ENCODE measurements at regions not wholly inside any gene's neighbourhood (a gene's known extent, or its start where the extent isn't known, plus 50 kb on each side); places are given as distances from the start of the nearest gene placed in this dataset.

- Histone ChIP-seq H3K27me3 (ENCODE audit: control insufficient read depth in 1 of 2, insufficient read depth in 2 of 2, low read length in 2 of 2) (no peaks in the 10 kb centered on the region), H3K4me1 (ENCODE audit: insufficient read depth, low read length) (no peaks in the 10 kb centered on the region), H3K36me3 (ENCODE audit: insufficient read depth, low read length) (no peaks in the 10 kb centered on the region), H3K27ac (ENCODE audit: low read depth, low read length) (no peak overlapping the region), H3K9ac (ENCODE audit: low read length) (no peak overlapping the region), H3K9me3 (ENCODE audit: low read length) (no peaks in the 10 kb centered on the region), H3K4me3 (ENCODE audit: low read depth in 1 of 2, low read length in 2 of 2) (no peak overlapping the region)
Measured at GRCh38 chr1:222096476-222096772, 354.5 kb upstream of the DUSP10 start.

- no peak overlapping the region for H3K27ac ChIP-seq (ENCODE audit: low read depth, low read length)
- H3K4me3 ChIP-seq (ENCODE audit: low read depth in 1 of 2, low read length in 2 of 2): no peak overlapping the region
- no peaks in the 10 kb centered on the region for H3K9me3 ChIP-seq (ENCODE audit: low read length)
- no peak overlapping the region for H3K9ac ChIP-seq (ENCODE audit: low read length)
- no peaks in the 10 kb centered on the region for H3K4me1 ChIP-seq (ENCODE audit: insufficient read depth, low read length)
- H3K27me3 ChIP-seq (ENCODE audit: control insufficient read depth in 1 of 2, insufficient read depth in 2 of 2, low read length in 2 of 2): no peaks in the 10 kb centered on the region
- H3K36me3 ChIP-seq (ENCODE audit: insufficient read depth, low read length): no peaks in the 10 kb centered on the region
Measured at GRCh38 chr1:222095606-222096475, 354.0 kb upstream of the DUSP10 start.

- peaks cover 15% of the 10 kb centered on the region for H3K4me1 ChIP-seq (ENCODE audit: insufficient read depth, low read length)
- no peaks in the 10 kb centered on the region for H3K36me3 ChIP-seq (ENCODE audit: insufficient read depth, low read length)
- H3K9me3 ChIP-seq (ENCODE audit: low read length): no peaks in the 10 kb centered on the region
Measured at GRCh38 chr1:222093518-222093917, 351.6 kb upstream of the DUSP10 start.

GRCh38 chr1:222090103-222090502, 348.2 kb upstream of the DUSP10 start:
- H3K36me3 ChIP-seq (ENCODE audit: insufficient read depth, low read length): no peaks in the 10 kb centered on the region
- no peak overlapping the region for H3K4me3 ChIP-seq (ENCODE audit: low read depth in 1 of 2, low read length in 2 of 2)
- H3K27me3 ChIP-seq (ENCODE audit: control insufficient read depth in 1 of 2, insufficient read depth in 2 of 2, low read length in 2 of 2): no peaks in the 10 kb centered on the region
- no peak overlapping the region for H3K9ac ChIP-seq (ENCODE audit: low read length)
- no peak overlapping the region for H3K27ac ChIP-seq (ENCODE audit: low read depth, low read length)
- no peaks in the 10 kb centered on the region for H3K9me3 ChIP-seq (ENCODE audit: low read length)
- H3K4me1 ChIP-seq (ENCODE audit: insufficient read depth, low read length): peaks cover 30% of the 10 kb centered on the region

More at GRCh38 chr1:222093518-222093917, 351.6 kb upstream of the DUSP10 start:
- Histone ChIP-seq H3K9ac (ENCODE audit: low read length) (no peak overlapping the region), H3K27me3 (ENCODE audit: control insufficient read depth in 1 of 2, insufficient read depth in 2 of 2, low read length in 2 of 2) (no peaks in the 10 kb centered on the region), H3K27ac (ENCODE audit: low read depth, low read length) (no peak overlapping the region), H3K4me3 (ENCODE audit: low read depth in 1 of 2, low read length in 2 of 2) (no peak overlapping the region)

- no peaks in the 10 kb centered on the region for H3K36me3 ChIP-seq (ENCODE audit: insufficient read depth, low read length)
- no peaks in the 10 kb centered on the region for H3K27me3 ChIP-seq (ENCODE audit: control insufficient read depth in 1 of 2, insufficient read depth in 2 of 2, low read length in 2 of 2)
- H3K27ac ChIP-seq (ENCODE audit: low read depth, low read length): no peak overlapping the region
- no peak overlapping the region for H3K9ac ChIP-seq (ENCODE audit: low read length)
- no peaks in the 10 kb centered on the region for H3K9me3 ChIP-seq (ENCODE audit: low read length)
- H3K4me1 ChIP-seq (ENCODE audit: insufficient read depth, low read length): peaks cover 30% of the 10 kb centered on the region
- no peak overlapping the region for H3K4me3 ChIP-seq (ENCODE audit: low read depth in 1 of 2, low read length in 2 of 2)
Measured at GRCh38 chr1:222087221-222087920, 345.5 kb upstream of the DUSP10 start.

GRCh38 chr1:222084996-222085395, 343.1 kb upstream of the DUSP10 start:
- Histone ChIP-seq H3K36me3 (ENCODE audit: insufficient read depth, low read length) (no peaks in the 10 kb centered on the region), H3K27me3 (ENCODE audit: control insufficient read depth in 1 of 2, insufficient read depth in 2 of 2, low read length in 2 of 2) (no peaks in the 10 kb centered on the region), H3K9ac (ENCODE audit: low read length) (no peak overlapping the region), H3K27ac (ENCODE audit: low read depth, low read length) (no peak overlapping the region), H3K4me1 (ENCODE audit: insufficient read depth, low read length) (peaks cover 23% of the 10 kb centered on the region), H3K9me3 (ENCODE audit: low read length) (no peaks in the 10 kb centered on the region), H3K4me3 (ENCODE audit: low read depth in 1 of 2, low read length in 2 of 2) (no peak overlapping the region)

- Histone ChIP-seq H3K27me3 (ENCODE audit: control insufficient read depth in 1 of 2, insufficient read depth in 2 of 2, low read length in 2 of 2) (no peaks in the 10 kb centered on the region), H3K36me3 (ENCODE audit: insufficient read depth, low read length) (no peaks in the 10 kb centered on the region), H3K4me3 (ENCODE audit: low read depth in 1 of 2, low read length in 2 of 2) (no peak overlapping the region), H3K9ac (ENCODE audit: low read length) (no peak overlapping the region), H3K4me1 (ENCODE audit: insufficient read depth, low read length) (peaks cover 14% of the 10 kb centered on the region), H3K27ac (ENCODE audit: low read depth, low read length) (no peak overlapping the region), H3K9me3 (ENCODE audit: low read length) (no peaks in the 10 kb centered on the region)
Measured at GRCh38 chr1:222084048-222084447, 342.2 kb upstream of the DUSP10 start.

GRCh38 chr1:222081859-222082258, 340.0 kb upstream of the DUSP10 start:
- H3K27me3 ChIP-seq (ENCODE audit: control insufficient read depth in 1 of 2, insufficient read depth in 2 of 2, low read length in 2 of 2): no peaks in the 10 kb centered on the region
- H3K27ac ChIP-seq (ENCODE audit: low read depth, low read length): no peak overlapping the region
- no peaks in the 10 kb centered on the region for H3K36me3 ChIP-seq (ENCODE audit: insufficient read depth, low read length)
- no peak overlapping the region for H3K9ac ChIP-seq (ENCODE audit: low read length)
- H3K4me1 ChIP-seq (ENCODE audit: insufficient read depth, low read length): peaks cover 8% of the 10 kb centered on the region
- no peak overlapping the region for H3K4me3 ChIP-seq (ENCODE audit: low read depth in 1 of 2, low read length in 2 of 2)
- H3K9me3 ChIP-seq (ENCODE audit: low read length): no peaks in the 10 kb centered on the region

- Histone ChIP-seq H3K9me3 (ENCODE audit: low read length) (no peaks in the 10 kb centered on the region), H3K27ac (ENCODE audit: low read depth, low read length) (no peak overlapping the region), H3K27me3 (ENCODE audit: control insufficient read depth in 1 of 2, insufficient read depth in 2 of 2, low read length in 2 of 2) (no peaks in the 10 kb centered on the region), H3K4me1 (ENCODE audit: insufficient read depth, low read length) (peaks cover 8% of the 10 kb centered on the region), H3K4me3 (ENCODE audit: low read depth in 1 of 2, low read length in 2 of 2) (no peak overlapping the region), H3K36me3 (ENCODE audit: insufficient read depth, low read length) (no peaks in the 10 kb centered on the region), H3K9ac (ENCODE audit: low read length) (no peak overlapping the region)
Measured at GRCh38 chr1:222079566-222079965, 337.7 kb upstream of the DUSP10 start.

- Histone ChIP-seq H3K9ac (ENCODE audit: low read length) (no peak overlapping the region), H3K27me3 (ENCODE audit: control insufficient read depth in 1 of 2, insufficient read depth in 2 of 2, low read length in 2 of 2) (no peaks in the 10 kb centered on the region), H3K4me1 (ENCODE audit: insufficient read depth, low read length) (peaks cover 8% of the 10 kb centered on the region), H3K9me3 (ENCODE audit: low read length) (no peaks in the 10 kb centered on the region), H3K27ac (ENCODE audit: low read depth, low read length) (no peak overlapping the region), H3K4me3 (ENCODE audit: low read depth in 1 of 2, low read length in 2 of 2) (no peak overlapping the region), H3K36me3 (ENCODE audit: insufficient read depth, low read length) (no peaks in the 10 kb centered on the region)
Measured at GRCh38 chr1:222077206-222077605, 335.3 kb upstream of the DUSP10 start.

- Histone ChIP-seq H3K4me3 (ENCODE audit: low read depth in 1 of 2, low read length in 2 of 2) (no peak overlapping the region), H3K4me1 (ENCODE audit: insufficient read depth, low read length) (peaks cover 8% of the 10 kb centered on the region), H3K9ac (ENCODE audit: low read length) (no peak overlapping the region), H3K36me3 (ENCODE audit: insufficient read depth, low read length) (no peaks in the 10 kb centered on the region), H3K27ac (ENCODE audit: low read depth, low read length) (no peak overlapping the region), H3K9me3 (ENCODE audit: low read length) (no peaks in the 10 kb centered on the region), H3K27me3 (ENCODE audit: control insufficient read depth in 1 of 2, insufficient read depth in 2 of 2, low read length in 2 of 2) (no peaks in the 10 kb centered on the region)
Measured at GRCh38 chr1:222074317-222074716, 332.4 kb upstream of the DUSP10 start.

Data from muscle layer of colon (tissue), 2 donors.